ENCODE measurements at regions not wholly inside any gene's neighbourhood (a gene's known extent, or its start where the extent isn't known, plus 50 kb on each side); places are given as distances from the start of the nearest gene placed in this dataset.

GRCh38 chr11:86138958-86139357, 70.1 kb upstream of the PICALM start:
- H3K79me2 ChIP-seq (ENCODE audit: control insufficient read depth, insufficient read depth, low read length): no peaks in the 10 kb centered on the region
- FAIRE-seq: no peak
- CTCF ChIA-PET: interaction anchor here (0.8 to 1.4 kb wide), 3 partner anchors 8 to 97 kb away, joined by 3 to 4 read pairs (median 3); no protein-coding TSS in a partner anchor
- no peaks in the 10 kb centered on the region for H4K20me1 ChIP-seq (replicated peaks; ENCODE audit: control insufficient read depth, extremely low read depth, insufficient read depth, low read length)
- H3K9me3 ChIP-seq (replicated peaks; ENCODE audit: control insufficient read depth, insufficient read depth, low read length): no peaks in the 10 kb centered on the region
- H2AFZ ChIP-seq (ENCODE audit: low read depth, low read length): no peak overlapping the region
- no peak overlapping the region for H3K4me2 ChIP-seq (ENCODE audit: insufficient read depth, low read length)
- no peak overlapping the region for H3K9ac ChIP-seq (replicated peaks; ENCODE audit: extremely low read depth, insufficient read depth, low read length)
- dilution Hi-C loops (cut with MboI; ENCODE audit: extremely low pct_ligation_motif_present, low sequenced_read_pairs) (no loop called here), intact Hi-C loops (cut with micrococcal nuclease) (no loop called here)
- no peak for DNase-seq (ENCODE audit: low read depth, low spot score)
- H3K27me3 ChIP-seq (ENCODE audit: control insufficient read depth in 2 of 2, insufficient read depth in 2 of 2, low read length in 2 of 2): no peaks in the 10 kb centered on the region
- H3K4me1 ChIP-seq (ENCODE audit: control insufficient read depth, extremely low read depth, insufficient read depth, low read length): no peaks in the 10 kb centered on the region
- TF ChIP-seq CTCF (IDR thresholded peaks at IDR 0.05; ENCODE audit: extremely low read depth in 1 of 2, insufficient read depth in 1 of 2, low read depth in 1 of 2, low read length in 2 of 2): no peak
- TF ChIP-seq GATA2 (IDR thresholded peaks at IDR 0.05; ENCODE audit: insufficient read depth, insufficient read length, low read depth, low read length): no peak
- no peak for TF ChIP-seq POLR2AphosphoS5 (IDR thresholded peaks at IDR 0.05; ENCODE audit: insufficient read depth, low read depth, low read length)
- TF ChIP-seq EZH2 (IDR thresholded peaks at IDR 0.05; ENCODE audit: borderline replicate concordance, low read depth, low read length, severe bottlenecking): no peak
- TF ChIP-seq JUN (IDR thresholded peaks at IDR 0.05; ENCODE audit: borderline replicate concordance, insufficient read depth, insufficient read length, low read depth): no peak
- TF ChIP-seq POLR2A (IDR thresholded peaks at IDR 0.05; ENCODE audit: low read depth, low read length): no peak
- TF ChIP-seq FOS (IDR thresholded peaks at IDR 0.05; ENCODE audit: borderline replicate concordance, insufficient read depth, low read length): no peak
- no peak for TF ChIP-seq MYC (IDR thresholded peaks at IDR 0.05; ENCODE audit: low read depth, low read length)
- TF ChIP-seq, protein P1, sequence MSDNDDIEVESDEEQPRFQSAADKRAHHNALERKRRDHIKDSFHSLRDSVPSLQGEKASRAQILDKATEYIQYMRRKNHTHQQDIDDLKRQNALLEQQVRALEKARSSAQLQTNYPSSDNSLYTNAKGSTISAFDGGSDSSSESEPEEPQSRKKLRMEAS (IDR thresholded peaks at IDR 0.05; ENCODE audit: insufficient read depth, insufficient read length): no peak
- no TSS peak for BruUV-seq (replicated peaks)
- no peak overlapping the region for H3K27ac ChIP-seq (ENCODE audit: insufficient read depth, low read depth, low read length)
- POLR2A ChIA-PET: no interaction called here
- no peak overlapping the region for H3K4me3 ChIP-seq (replicated peaks in 1 of 3; ENCODE audit: insufficient read depth in 1 of 3, low read depth in 1 of 3, low read length in 3 of 3)
- H3K9me1 ChIP-seq (replicated peaks; ENCODE audit: control insufficient read depth, extremely low read depth, insufficient read depth, low read length): no peaks in the 10 kb centered on the region
- H3K36me3 ChIP-seq (ENCODE audit: control insufficient read depth in 2 of 2, extremely low read depth in 1 of 2, insufficient read depth in 2 of 2, low read length in 2 of 2): no peaks in the 10 kb centered on the region

All from endothelial cell of umbilical vein (primary cell).